ENCODE measurements at regions not wholly inside any gene's neighbourhood (a gene's known extent, or its start where the extent isn't known, plus 50 kb on each side); places are given as distances from the start of the nearest gene placed in this dataset.
A peak's percentile ranks its signal among the peaks of the same experiment; 100 is the strongest.
"Not testable (repeated sequence)": the region's sequence is repeated elsewhere in the genome, so short reads cannot be mapped to it uniquely, and the experiment has no call there.

GRCh38 chr3:74978684-74979083 lies 364.2 kb upstream of the CNTN3 start:
- TF ChIP-seq CTCF (IDR thresholded peaks at IDR 0.05; ENCODE audit: low read depth, low read length), result no peak
- DNase-seq (ENCODE audit: extremely low read depth, low read depth), result no peak

DNA sequence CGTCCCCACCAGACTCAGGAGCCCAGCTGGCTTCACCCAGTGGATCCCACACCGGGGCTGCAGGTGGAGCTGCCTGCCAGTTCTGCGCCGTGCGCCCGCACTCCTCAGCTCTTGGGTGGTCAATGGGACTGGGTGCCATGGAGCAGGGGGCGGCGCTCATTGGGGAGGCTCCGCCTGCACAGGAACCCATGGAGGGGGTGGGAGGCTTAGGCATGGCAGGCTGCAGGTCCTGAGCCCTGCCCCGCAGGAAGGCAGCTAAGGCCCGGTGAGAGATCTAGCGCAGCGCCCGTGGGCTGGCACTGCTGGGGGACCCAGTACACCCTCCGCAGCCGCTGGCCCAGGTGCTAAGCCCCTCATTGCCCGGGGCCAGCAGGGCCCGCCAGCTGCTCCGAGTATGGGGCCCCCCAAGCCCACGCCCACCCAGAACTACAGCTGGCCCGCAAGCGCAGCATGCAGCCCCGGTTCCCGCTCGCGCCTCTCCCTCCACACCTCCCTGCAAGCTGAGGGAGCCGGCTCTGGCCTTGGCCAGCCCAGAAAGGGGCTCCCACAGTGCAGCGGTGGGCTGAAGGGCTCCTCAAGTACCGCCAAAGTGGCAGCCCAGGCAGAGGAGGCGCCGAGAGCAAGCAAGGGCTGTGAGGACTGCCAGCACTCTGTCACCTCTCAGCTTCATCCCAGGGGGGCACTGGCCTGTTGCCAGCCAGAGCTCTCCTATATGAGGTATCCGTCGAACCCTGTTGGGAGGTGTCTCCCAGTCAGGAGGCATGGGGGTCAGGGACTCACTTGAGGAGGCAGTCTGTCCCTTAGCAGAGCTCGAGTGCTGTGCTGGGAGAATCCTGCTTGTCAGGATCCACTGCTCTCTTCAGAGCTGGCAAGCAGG lies 370.8 kb upstream of the CNTN3 start:
- DNase-seq (ENCODE audit: extremely low read depth, low read depth), result not testable (repeated sequence)

DNA sequence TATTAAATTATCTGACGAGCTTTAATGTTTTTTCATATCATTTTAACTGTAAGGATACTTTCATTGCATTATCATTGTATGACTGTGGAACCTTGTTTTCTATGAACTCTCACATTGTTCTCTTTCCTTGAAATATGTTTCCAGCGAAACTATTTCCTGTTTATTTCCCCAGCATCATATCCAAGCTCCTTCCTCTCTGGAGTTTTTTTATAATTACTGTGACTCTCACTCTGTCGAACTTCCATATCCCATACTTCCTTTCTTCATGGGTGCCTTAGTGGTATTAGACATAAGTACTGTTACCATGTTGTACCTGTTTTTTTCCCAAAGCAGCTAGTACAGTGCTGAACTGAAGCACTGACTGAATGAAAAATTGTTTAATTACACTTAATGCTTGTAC lies 373.6 kb upstream of the CNTN3 start:
- no peak for DNase-seq (ENCODE audit: extremely low read depth, low read depth)
- TF ChIP-seq CTCF (IDR thresholded peaks at IDR 0.05; ENCODE audit: low read depth, low read length), result no peak

GRCh38 chr3:74992898-74993297 lies 378.4 kb upstream of the CNTN3 start:
- TF ChIP-seq CTCF (IDR thresholded peaks at IDR 0.05; ENCODE audit: low read depth, low read length), result no peak
- no peak for DNase-seq (ENCODE audit: extremely low read depth, low read depth)

- no peak for DNase-seq (ENCODE audit: extremely low read depth, low read depth)
- peak; percentile 21 for TF ChIP-seq CTCF (IDR thresholded peaks at IDR 0.05; ENCODE audit: low read depth, low read length)
These were observed 386.9 kb upstream of the CNTN3 start for GRCh38 chr3:75001330-75001729.

DNA sequence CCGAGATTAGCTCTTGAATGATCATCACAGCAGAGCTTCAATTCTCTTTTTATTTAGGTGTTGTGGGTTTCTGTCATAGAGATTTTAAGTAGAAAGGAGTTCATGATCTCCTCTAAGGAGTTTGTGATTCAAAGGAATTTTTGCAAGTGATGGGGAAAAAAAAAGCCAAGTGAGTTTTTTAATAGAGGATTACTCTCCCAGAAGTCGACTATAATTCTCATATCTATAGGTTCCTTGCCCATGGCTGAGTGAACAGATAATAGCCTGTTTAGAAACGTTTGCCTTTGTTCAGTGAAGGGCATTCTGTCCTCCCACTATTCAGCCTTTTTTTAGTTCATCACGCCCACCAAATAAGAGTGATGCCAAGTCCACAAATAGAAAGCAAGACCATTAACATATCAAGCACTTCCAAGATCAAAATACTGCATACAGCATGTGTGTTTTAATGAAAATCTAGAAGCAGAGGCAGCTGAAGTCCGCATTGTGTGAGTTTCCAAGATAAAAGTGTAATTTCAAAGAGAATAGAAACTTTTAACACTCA lies 398.4 kb upstream of the CNTN3 start:
- DNase-seq (ENCODE audit: extremely low read depth, low read depth), result no peak
- TF ChIP-seq CTCF (IDR thresholded peaks at IDR 0.05; ENCODE audit: low read depth, low read length), result no peak

DNA sequence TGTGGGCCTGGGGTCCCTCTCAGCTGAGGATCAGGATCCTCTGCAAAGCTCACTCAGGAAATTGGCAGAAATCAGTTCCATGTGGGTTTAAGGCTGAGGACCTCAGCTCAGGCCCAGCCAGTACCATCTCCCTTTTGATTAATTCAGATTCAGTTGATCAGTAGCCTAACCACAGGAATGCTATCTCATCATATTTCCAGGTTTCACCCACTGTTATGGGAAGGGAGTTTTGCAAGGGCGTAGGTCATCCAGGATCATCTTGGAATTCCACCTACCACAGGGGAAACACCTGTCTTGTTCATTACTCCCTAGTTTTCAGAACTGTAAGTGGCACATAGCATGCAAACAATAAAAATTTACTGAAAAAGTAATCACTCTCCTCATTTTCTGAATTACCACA lies 399.5 kb upstream of the CNTN3 start:
- no peak for TF ChIP-seq CTCF (IDR thresholded peaks at IDR 0.05; ENCODE audit: low read depth, low read length)

More for the DNA sequence above, 399.5 kb upstream of the CNTN3 start:
- DNase-seq (ENCODE audit: extremely low read depth, low read depth), result no peak

Measured in AG09319 (cell line).